Right atrium auricular region (tissue), 2 donors: ENCODE measurements at regions not wholly inside any gene's neighbourhood (a gene's known extent, or its start where the extent isn't known, plus 50 kb on each side); places are given as distances from the start of the nearest gene placed in this dataset.

Source experiments
- DNase-seq: peaks from one replicate; pipeline ENCODE4 v3.0.0-alpha.2; 2019; ENCODE audit warnings: low spot score
- H3K27ac ChIP-seq, 2 donors: fragments of 200-600 bp; sonication (generic); 1 replicate in 1 of 2; 2 replicates in 1 of 2; pipeline ENCODE4 v1.5.1; 2016 to 2019
- H3K27me3 ChIP-seq, 2 donors: fragments of 200-600 bp; sonication (generic); one replicate each; pipeline versions ENCODE4 v1.5.1 to v1.6.0; 2017 to 2019
- H3K36me3 ChIP-seq: fragments of 200-600 bp; sonication (generic); one replicate; pipeline ENCODE4 v1.5.1; 2016
- H3K4me1 ChIP-seq, 2 donors: fragments of 200-600 bp; sonication (generic); one replicate each; pipeline versions ENCODE4 v1.5.1 to v1.6.0; 2017 to 2019
- H3K4me3 ChIP-seq, 2 donors: fragments of 200-600 bp; sonication (generic); 1 replicate in 1 of 2; 2 replicates in 1 of 2; pipeline ENCODE4 v1.5.1; 2017 to 2019; ENCODE audit warnings: mild to moderate bottlenecking in 1 of 2, moderate library complexity in 1 of 2
- H3K9me3 ChIP-seq, 2 donors: fragments of 200-600 bp; sonication (generic); one replicate each; pipeline ENCODE4 v1.5.1; 2019
- CTCF ChIP-seq, 2 donors: fragments of 200-600 bp; sonication (generic); IDR thresholded peaks; one replicate each; pipeline ENCODE4 v1.5.1; 2019; ENCODE audit warnings: antibody characterized with exemption in 2 of 2

- no peak overlapping the region for H3K27ac ChIP-seq
- H3K9me3 ChIP-seq: peaks cover 0 to 13% of the 10 kb centered on the region in 2 donors
- no peaks in the 10 kb centered on the region for H3K27me3 ChIP-seq
- H3K4me3 ChIP-seq: no peak overlapping the region
- DNase-seq: no peak
- peaks cover 0 to 8% of the 10 kb centered on the region in 2 donors for H3K4me1 ChIP-seq
- no peaks in the 10 kb centered on the region for H3K36me3 ChIP-seq
- no peak for TF ChIP-seq CTCF (IDR thresholded peaks at IDR 0.05)
These were observed 187.4 kb upstream of the MGMT start for GRCh38 chr10:129279446-129280154.

- Histone ChIP-seq H3K4me1 (peaks cover 0 to 8% of the 10 kb centered on the region in 2 donors), H3K4me3 (no peak overlapping the region), H3K27ac (no peak overlapping the region), H3K27me3 (no peaks in the 10 kb centered on the region), H3K9me3 (peaks cover 0 to 13% of the 10 kb centered on the region in 2 donors), H3K36me3 (no peaks in the 10 kb centered on the region)
- DNase-seq: no peak
- no peak for TF ChIP-seq CTCF (IDR thresholded peaks at IDR 0.05)
These were observed 186.9 kb upstream of the MGMT start for GRCh38 chr10:129280155-129280502.

DNA sequence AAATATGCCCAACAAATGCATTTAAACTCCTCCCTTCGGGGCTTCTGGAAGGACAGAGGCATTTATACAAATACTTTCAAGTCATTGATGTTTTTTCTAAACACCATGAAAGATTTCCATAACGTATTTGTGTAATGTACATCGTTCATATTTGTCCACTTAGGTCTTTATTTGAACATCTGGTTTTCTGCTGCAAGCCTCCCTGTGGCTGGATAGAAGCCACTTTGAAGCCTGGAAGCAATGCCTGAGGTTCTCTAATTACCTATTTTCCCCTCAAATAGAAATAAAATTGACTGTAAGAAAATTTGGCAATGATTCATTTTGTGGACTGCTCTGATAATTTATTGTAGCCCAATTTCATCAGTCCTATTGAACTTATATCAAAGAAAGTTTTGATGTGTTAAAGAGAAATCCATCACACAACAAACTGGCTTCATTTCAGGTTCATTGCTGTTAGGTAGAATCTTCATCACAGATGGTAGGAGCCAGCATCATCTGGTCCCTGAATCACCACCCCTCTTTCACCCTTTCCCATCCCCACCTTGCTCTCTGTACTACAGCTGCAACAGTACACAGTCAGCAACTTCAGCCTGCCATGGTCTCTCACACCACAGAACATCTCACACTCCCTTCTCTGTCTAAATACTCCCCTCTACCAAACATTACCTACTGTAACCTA lies 186.0 kb upstream of the MGMT start:
- H3K27ac ChIP-seq: no peak overlapping the region
- H3K36me3 ChIP-seq: no peaks in the 10 kb centered on the region
- DNase-seq: no peak
- TF ChIP-seq CTCF (IDR thresholded peaks at IDR 0.05): no peak
- H3K27me3 ChIP-seq: no peaks in the 10 kb centered on the region
- peaks cover 0 to 13% of the 10 kb centered on the region in 2 donors for H3K9me3 ChIP-seq
- no peak overlapping the region for H3K4me3 ChIP-seq
- H3K4me1 ChIP-seq: peaks cover 0 to 8% of the 10 kb centered on the region in 2 donors

DNA sequence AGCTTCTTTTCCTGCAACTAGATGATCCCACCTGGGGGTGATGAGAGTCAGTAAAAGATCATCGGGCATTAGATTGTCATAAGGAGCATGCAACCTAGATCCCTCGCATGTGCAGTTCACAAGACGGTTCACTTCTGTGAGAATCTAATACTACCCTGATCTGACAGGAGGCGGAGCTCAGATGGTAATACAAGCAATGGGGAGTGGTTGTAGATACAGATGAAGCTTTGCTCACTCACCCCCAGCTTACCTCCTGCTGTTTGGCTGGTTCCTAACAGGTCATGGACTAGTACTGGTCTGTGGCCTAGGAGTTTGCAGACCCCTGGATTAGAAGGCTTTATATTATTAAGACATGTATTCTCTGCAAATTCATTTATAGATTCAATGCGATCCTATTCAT lies 181.6 kb upstream of the MGMT start:
- no peak for TF ChIP-seq CTCF (IDR thresholded peaks at IDR 0.05)
- Histone ChIP-seq H3K4me1 (peaks cover 0 to 7% of the 10 kb centered on the region in 2 donors), H3K27ac (no peak overlapping the region), H3K27me3 (no peaks in the 10 kb centered on the region), H3K4me3 (no peak overlapping the region), H3K36me3 (no peaks in the 10 kb centered on the region), H3K9me3 (peaks cover 0 to 13% of the 10 kb centered on the region in 2 donors)
- DNase-seq: no peak

DNA sequence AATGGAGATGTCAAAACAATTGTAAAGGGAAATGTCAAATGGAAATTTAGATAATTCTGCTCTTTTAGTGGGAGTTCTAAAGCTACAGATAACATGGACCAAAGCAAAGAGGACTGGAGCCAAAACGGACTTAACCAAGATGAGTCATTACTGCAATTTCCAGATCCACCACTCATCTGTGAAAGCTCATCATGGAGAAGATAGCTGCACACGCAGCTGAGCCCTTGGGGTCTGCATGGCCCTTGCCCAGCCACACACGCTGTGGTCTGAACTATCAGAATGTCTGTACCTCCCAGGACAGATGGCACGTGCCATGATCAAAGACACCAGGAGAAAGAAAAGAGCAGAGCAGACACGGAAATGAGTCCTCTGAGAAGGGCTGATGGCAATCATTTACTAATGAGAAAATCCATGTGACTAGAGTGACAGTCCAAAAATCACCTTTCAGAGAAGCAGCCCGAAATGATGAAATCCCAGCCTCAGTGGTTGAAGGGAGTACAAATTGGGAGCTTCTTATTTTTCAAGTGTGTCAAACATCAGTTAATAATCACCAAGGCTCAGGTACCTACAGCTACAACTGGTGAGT lies 177.9 kb upstream of the MGMT start:
- no peak for TF ChIP-seq CTCF (IDR thresholded peaks at IDR 0.05)
- no peak overlapping the region for H3K4me3 ChIP-seq
- no peaks in the 10 kb centered on the region for H3K4me1 ChIP-seq
- no peaks in the 10 kb centered on the region for H3K9me3 ChIP-seq
- H3K36me3 ChIP-seq: no peaks in the 10 kb centered on the region
- no peak for DNase-seq
- no peaks in the 10 kb centered on the region for H3K27me3 ChIP-seq
- no peak overlapping the region for H3K27ac ChIP-seq
